AG10803 (cell line): ENCODE measurements at regions not wholly inside any gene's neighbourhood (a gene's known extent, or its start where the extent isn't known, plus 50 kb on each side); places are given as distances from the start of the nearest gene placed in this dataset.
"Not testable (repeated sequence)": the region's sequence is repeated elsewhere in the genome, so short reads cannot be mapped to it uniquely, and the experiment has no call there.

ENCODE experiments used
- DNase-seq: peaks from one replicate; pipeline ENCODE4 v3.0.0; 2010; ENCODE audit warnings: low read depth
- H3K4me3 ChIP-seq: 2 replicates; pipeline ENCODE4 v1.5.1; 2011; ENCODE audit warnings: mild to moderate bottlenecking, low read length, control low read depth
- TF ChIP-seq, protein P1 (sequence below): conservative IDR thresholded peaks from 2 replicates; pipeline ENCODE4 v1.5.1; 2011; ENCODE audit warnings: mild to moderate bottlenecking, low read length, control low read depth, inconsistent platforms

DNA sequence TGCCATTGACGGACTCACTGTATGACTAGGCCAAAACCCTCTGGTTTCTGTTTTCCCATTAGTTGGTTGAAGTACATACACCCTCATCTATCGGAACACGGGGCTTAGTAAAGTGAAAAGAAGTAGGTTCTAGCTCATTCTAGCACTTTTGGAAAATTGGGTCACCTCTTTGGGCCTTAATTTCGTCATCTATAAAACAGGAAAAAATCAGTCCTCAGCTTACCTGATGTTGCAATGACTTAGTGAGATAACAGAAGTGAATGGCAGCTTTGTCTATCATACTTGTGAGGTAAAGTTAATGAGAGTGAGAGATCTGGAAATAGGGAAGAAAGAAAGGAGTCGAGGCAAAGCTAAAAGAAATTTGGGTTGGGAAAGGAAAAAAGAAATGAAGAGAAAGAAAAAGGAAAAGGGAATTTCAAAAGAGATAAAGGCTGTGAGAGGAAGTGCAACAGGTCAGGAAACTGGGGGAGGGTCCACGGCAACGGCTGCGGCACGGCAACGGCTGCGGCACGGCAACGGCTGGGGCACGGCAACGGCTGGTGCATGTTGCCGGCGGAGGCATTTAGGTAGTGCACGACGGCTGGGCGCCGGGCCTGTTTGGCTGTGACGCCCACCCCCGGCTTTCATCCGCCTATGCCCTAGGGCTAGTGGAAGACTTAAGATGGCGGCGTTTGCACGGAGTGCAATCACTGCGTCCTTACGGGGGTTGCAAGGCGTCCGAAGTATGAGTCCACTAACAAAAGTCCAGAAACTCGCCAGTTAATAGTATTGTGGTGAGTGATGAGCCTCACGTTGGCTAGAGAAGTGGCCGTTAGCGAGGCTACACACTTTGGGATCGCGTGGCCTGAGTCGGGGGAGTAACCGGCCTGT, 91.4 kb upstream of the XIST start:
- H3K4me3 ChIP-seq: peak overlapping the region; percentile 80
- TF ChIP-seq, protein P1, sequence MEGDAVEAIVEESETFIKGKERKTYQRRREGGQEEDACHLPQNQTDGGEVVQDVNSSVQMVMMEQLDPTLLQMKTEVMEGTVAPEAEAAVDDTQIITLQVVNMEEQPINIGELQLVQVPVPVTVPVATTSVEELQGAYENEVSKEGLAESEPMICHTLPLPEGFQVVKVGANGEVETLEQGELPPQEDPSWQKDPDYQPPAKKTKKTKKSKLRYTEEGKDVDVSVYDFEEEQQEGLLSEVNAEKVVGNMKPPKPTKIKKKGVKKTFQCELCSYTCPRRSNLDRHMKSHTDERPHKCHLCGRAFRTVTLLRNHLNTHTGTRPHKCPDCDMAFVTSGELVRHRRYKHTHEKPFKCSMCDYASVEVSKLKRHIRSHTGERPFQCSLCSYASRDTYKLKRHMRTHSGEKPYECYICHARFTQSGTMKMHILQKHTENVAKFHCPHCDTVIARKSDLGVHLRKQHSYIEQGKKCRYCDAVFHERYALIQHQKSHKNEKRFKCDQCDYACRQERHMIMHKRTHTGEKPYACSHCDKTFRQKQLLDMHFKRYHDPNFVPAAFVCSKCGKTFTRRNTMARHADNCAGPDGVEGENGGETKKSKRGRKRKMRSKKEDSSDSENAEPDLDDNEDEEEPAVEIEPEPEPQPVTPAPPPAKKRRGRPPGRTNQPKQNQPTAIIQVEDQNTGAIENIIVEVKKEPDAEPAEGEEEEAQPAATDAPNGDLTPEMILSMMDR: no peak
- peak; percentile 87 for DNase-seq

DNA sequence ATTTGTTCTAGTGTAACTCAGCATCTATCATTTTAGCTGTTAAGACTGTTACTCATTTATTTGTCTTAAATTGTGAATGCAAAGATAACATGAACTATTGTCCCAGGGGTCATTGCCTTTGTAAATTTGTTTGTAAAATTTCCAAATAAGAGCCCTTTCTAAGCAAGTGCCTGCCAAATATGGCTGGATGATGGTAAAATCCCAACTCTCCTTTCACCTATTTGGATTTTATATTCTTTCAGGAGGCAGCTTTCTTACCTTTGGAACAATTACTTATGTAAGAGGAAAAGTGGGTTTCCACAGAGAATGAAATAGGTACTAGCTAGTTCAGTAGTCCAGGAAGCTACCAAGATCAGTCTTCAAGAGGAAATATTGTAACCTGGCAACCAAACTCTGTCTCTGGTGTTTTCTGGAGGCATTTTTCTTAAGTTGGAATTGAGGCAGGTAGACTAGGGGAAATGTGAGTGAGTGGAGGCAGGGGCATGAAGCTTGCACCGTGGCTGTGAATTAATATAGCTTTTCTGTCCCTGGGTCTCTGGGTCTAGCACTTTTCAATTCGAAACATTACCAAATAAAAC, 88.5 kb upstream of the XIST start:
- DNase-seq: no peak
- no peak overlapping the region for H3K4me3 ChIP-seq
- TF ChIP-seq, protein P1: no peak

DNA sequence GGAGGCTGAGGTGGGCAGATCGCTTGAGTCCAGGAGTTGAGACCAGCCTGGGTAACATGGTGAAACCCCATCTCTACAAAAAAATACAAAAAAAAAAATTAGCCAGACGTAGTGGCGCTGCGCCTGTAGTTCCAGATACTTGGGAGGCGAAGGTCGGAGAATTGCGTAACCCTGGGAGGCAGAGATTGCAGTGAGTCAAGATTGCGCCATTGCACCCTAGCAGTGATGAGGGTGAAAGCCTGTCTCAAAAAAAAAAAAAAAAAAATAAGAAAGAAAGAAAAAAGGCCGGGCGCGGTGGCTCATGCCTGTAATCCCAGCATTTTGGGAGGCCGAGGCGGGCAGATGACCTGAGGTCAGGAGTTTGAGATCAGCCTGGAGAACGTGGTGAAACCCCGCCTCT, 85.3 kb upstream of the XIST start:
- not testable (repeated sequence) for DNase-seq

DNA sequence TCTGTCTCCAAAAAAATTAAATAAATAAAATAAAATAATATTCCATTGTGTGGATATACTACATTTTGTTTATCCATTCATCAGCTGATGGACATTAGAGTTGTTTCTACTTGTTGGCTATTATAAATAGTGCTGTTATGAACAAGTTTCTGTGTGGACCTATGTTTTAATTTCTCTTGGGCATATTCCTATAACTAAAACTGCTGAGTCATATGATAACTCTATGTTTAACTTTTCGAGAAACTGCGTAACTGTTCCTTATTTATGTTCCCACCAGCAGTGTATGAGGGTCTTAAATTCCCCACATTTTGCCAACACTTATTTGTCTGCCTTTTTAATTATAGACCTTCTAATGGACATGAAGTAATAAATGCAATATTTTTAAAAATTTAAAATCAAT, 80.0 kb upstream of the XIST start:
- DNase-seq: no peak
- TF ChIP-seq, protein P1: no peak

More for the DNA sequence above, 85.3 kb upstream of the XIST start:
- not testable (repeated sequence) for H3K4me3 ChIP-seq

DNA sequence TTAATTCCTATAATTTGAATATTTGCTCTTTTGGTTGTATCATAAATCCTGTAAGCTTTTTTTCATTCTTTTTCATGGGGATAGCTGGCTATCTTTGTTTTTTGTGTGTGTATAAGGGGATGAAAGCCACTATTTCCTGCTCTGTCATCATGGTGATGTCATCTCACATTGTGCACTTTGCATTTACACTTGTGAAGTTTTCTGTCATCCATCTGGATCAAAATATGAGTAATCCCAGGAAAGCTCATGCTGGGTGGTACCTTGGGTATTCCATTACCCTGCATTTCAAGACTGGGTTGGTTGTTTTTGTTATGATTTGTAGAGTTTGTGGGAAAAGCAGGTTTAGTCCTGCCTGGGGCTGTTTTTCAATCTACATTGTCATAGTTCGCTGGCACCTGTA, 77.8 kb upstream of the XIST start:
- TF ChIP-seq, protein P1: no peak
- no peak for DNase-seq
- no peak overlapping the region for H3K4me3 ChIP-seq

More for the DNA sequence above, 80.0 kb upstream of the XIST start:
- no peak overlapping the region for H3K4me3 ChIP-seq

DNA sequence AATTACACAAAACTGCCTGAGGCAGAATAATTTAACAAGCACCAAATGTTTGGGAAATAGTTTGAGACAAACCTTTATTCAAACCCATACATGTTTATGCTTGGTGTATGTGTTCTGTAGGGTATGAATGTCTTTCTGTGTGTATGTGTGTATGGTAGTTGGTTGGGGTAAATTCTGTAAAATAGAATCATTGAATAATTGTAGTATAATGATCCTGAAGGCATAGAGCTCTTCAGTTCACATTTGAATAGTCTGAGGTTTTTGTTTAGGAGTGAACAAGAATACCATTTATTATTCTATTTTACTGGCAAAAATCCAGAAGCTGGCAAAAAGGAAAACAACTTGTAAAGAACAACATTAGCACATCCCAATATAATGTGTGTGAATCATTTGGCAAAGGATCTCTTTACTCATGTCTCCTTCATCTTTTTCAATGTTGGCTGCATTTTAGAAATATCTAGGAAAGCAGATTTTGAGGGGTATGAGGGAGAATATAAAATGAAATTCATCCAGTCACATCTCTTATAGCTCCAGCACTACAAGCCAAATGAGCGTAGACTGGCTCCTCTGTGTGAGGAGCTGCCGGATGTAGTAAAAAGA, 70.4 kb upstream of the XIST start:
- DNase-seq: peak; percentile 41
- H3K4me3 ChIP-seq: no peak overlapping the region
- TF ChIP-seq, protein P1: no peak

DNA sequence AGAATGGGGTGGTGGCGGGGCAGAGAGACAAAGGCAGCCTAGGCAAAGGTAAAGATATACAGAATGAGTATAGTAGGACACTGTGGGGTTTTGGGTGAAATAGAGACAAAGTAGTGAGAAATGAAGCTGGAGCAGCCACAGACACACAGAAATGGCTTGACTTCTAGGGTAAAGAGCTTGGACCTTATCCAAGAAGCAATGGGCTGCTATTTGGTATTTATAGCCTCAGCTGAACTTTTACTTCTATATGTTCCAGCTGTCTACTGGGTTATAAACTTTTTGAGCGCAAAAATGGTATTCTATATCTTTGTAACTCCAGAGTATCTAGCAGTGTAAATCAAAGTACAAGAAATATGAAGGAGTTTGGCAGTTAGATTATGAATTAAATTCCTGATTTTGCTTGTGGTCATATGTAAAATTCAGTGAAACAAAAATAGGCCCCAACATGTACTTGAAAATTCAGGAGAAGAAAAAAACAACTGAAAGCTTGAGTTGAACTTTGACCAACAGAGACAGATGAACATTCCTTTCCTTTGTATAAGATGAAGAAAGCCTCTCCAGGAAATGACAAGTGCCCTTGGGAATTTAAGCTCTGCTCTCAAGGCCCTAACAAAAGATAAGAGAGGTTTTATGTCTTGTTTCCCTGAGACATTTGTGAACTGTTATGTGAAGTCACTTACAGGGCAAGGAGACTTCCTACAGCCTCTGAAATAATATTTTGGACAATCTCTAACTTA, 64.6 kb upstream of the XIST start:
- no peak overlapping the region for H3K4me3 ChIP-seq
- TF ChIP-seq, protein P1: no peak
- DNase-seq: peak; percentile 89
